Cardiac fibroblast (primary cell): ENCODE measurements at regions not wholly inside any gene's neighbourhood (a gene's known extent, or its start where the extent isn't known, plus 50 kb on each side); places are given as distances from the start of the nearest gene placed in this dataset.

Experiments used
- DNase-seq, 2 donors: peaks; one replicate each; pipeline versions ENCODE4 v3.0.0 to v3.0.0-alpha.2; 2010; ENCODE audit warnings: low read depth in 2 of 2
- H3K4me3 ChIP-seq, 2 donors: replicated peaks in 1 of 2; 1 replicate in 1 of 2; 2 replicates in 1 of 2; pipeline ENCODE4 v1.5.1; 2011; ENCODE audit warnings: low read depth in 2 of 2, low read length in 2 of 2, mild to moderate bottlenecking in 2 of 2, moderate library complexity in 1 of 2
- TF ChIP-seq, protein P1 (sequence below): IDR thresholded peaks from one replicate; pipeline ENCODE4 v1.5.1; 2011; ENCODE audit warnings: low read depth, mild to moderate bottlenecking, low read length, inconsistent platforms

DNA sequence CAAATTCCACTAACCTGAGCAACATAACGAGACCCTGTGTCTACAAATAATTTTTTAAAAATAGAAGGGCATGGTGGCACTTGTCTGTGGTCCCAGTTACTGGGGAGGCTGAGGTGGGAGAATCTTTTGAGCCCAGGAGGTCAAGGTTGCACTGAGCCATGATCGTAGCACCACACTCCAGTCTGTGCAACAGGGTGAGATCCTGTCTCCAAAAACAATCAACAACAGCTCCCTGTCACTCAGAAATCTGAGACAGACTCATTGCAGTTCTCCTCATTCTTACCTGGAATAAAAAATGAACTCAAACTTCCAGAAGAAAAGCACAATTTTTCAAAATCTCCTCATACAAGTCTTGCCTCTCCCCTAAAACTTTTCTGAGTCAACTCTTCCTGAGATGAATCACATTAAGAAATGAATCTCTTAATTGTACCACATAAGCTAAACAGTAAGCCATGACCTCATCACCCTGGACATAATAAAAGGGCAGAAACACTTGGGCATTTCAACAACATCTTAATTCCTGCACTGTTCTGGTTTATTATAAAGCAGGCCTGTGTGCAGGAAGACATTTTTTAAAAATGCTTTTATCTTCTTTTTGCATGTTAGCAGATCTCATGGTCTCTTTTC lies 214.3 kb upstream of the CDKN3 start:
- peak in 1 of 2 donors; percentile 66 for DNase-seq
- no peak overlapping the region for H3K4me3 ChIP-seq

DNA sequence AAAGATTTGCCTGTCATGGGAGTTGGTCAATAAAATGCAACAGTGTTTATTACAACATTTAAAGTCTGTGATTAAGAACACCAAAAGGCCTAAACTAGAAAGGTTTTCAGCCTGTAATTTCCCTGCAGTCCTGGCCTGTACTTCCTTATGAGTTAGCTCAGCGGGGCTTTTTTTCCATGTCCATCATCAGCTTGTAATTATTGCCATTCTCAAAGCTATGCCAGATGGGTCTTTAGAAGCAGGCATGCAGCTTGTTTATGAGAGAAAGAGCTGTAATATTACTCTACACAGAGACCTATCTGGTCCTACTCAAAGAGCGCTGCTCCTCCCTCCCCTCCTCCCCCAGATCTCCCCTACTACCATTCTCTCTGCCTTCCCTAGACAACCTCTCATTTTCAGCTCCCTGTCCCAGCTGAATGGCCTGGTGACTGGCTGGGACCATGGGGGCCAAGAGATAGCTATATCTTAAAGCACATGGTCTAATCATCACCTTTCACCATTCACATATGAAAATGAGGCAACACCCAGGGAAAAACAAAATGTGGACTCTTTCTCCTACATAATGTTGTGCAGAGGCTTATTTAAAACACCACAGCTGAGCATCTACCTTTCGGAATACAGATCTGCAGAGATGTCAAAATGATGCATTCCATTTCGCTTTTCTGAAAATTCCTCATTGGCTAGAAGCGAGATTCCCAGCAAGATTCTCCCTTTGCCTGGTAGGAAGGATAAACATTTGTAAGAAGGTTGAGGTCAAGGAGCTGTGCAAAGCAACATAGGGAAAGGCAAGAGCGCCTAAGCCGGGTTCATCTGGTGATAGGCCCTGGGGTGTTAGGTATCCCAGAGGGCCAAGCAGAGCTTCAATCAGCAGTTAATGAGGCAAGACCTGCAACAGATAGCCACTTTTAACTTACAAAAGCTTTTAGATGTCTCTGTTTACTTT lies 209.7 kb upstream of the CDKN3 start:
- H3K4me3 ChIP-seq = no peak overlapping the region
- TF ChIP-seq, protein P1, sequence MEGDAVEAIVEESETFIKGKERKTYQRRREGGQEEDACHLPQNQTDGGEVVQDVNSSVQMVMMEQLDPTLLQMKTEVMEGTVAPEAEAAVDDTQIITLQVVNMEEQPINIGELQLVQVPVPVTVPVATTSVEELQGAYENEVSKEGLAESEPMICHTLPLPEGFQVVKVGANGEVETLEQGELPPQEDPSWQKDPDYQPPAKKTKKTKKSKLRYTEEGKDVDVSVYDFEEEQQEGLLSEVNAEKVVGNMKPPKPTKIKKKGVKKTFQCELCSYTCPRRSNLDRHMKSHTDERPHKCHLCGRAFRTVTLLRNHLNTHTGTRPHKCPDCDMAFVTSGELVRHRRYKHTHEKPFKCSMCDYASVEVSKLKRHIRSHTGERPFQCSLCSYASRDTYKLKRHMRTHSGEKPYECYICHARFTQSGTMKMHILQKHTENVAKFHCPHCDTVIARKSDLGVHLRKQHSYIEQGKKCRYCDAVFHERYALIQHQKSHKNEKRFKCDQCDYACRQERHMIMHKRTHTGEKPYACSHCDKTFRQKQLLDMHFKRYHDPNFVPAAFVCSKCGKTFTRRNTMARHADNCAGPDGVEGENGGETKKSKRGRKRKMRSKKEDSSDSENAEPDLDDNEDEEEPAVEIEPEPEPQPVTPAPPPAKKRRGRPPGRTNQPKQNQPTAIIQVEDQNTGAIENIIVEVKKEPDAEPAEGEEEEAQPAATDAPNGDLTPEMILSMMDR = no peak
- DNase-seq = no peak

More for the DNA sequence above, 214.3 kb upstream of the CDKN3 start:
- TF ChIP-seq, protein P1 = no peak

DNA sequence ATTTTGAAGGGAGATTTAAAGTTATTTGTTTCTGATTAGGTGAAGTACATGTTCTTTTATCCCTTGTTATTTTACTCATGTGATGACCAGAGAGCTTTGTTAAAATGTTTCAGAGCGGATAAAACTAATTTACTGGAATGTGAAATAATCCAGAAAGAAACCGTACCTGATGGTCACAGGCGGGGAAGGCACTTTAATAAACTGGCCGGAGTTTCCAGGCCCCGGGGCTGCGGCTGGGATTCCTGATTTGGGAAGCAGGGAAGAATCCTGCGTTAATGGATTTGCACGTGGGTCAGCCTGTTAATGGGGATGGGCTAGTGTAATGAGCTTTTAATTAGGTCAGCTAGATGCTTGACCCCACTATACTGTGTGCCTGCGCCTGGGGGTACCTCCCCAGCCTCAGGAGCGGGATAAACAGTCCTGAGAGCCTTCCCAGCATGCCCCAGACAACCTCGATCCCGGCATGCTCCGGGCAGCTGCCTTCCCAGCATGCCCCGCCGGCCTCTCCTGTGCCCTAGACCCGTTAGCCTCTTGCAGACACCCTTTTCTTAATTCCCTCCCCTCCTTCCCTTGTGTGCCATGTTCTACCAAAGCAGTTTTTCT lies 208.6 kb upstream of the CDKN3 start:
- no peak for DNase-seq
- TF ChIP-seq, protein P1 = no peak
- no peak overlapping the region for H3K4me3 ChIP-seq

DNA sequence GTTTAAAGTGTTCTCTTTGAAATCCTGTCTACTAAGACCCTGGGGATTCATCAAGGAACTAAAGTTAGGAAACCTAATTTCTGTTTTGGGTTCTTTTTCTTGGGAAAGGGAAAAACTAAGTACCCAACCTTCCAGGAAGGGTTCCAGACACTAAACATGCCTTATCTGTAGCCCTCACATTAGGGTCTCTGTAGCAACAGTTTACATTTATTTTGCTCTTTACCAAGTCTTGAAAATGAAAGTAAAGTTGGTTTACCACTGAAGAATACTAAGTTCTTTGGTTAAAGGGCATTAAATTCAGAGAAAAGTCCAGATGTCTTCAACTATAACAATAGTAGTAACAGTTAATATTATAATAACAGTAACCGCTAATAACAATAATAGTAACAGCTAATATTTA lies 207.5 kb upstream of the CDKN3 start:
- H3K4me3 ChIP-seq = no peak overlapping the region
- no peak for DNase-seq

DNA sequence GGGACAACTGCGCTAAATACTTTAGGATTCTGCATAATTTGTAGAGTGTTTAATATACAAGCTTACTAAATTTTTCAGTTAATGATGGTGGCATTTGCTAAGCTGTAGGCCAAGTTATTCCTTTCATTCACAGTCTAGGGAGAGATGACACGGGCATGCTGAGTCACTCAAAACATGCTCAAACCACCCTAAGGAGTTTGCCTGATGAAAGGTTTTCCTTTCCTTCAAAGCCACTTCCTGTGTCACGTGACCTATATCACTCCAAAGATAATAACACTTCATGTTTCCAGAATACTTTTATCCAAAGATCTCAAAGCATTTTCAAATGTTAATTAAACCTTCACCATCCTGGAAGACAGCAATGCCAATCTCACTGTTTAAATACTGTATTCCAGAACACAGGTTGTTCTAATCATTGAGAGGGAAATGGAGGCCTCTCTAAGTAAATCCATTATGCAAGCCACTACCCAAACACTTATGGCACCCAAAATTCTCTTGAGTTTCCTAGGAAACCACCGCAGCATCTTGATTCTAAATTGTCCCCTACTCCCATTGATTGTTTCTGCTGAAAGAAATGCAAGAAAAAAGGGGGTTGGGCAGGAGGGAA lies 207.0 kb upstream of the CDKN3 start:
- TF ChIP-seq, protein P1 = no peak
- H3K4me3 ChIP-seq = no peak overlapping the region
- peak; percentile 49 to 80 for DNase-seq

More for the DNA sequence above, 207.5 kb upstream of the CDKN3 start:
- TF ChIP-seq, protein P1 = no peak

DNA sequence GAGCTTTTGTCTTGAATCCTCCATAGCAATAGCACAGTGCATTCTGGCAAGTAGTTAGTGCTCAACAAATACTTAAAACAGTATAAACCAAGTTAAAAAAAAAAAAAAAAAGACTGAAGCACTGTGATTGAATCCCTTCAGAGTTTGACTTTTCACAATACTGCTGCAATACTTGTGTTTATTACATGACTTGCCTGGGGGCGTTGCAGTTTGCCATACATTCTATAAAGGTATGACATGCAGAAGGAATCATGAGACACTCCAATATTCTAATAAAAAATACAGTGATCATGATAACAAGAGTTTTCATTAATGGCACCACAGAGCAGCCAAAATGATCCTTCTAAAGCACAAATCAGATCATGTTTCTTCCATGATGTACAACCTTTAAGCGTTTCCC lies 205.0 kb upstream of the CDKN3 start:
- DNase-seq = no peak
- H3K4me3 ChIP-seq = no peak overlapping the region
- TF ChIP-seq, protein P1 = no peak
